ENCODE measurements at regions not wholly inside any gene's neighbourhood (a gene's known extent, or its start where the extent isn't known, plus 50 kb on each side); places are given as distances from the start of the nearest gene placed in this dataset.

DNA sequence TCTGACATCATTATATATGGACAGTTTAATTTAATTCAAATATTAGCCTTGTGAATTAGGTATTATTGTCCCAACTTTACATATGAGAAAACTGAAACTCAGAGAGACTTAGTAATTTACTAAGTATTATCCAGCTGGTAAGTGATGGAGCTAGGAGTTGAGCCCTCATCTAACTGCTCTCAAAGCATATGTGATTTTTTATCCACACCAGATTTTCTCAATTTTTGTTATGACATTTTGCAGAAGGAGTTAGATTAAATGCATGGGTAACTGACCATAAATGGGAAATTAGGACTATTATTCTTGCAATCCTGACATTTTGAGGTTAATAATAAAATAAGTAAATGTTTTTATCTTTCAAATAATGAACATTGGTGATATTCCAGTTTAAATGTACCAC is 778.3 kb upstream of the SORCS1 start:
- Mint-ChIP-seq H3K4me3 (no peak overlapping the region), H3K27me3 (no peaks in the 10 kb centered on the region), H3K27ac (no peak overlapping the region), H3K36me3 (no peaks in the 10 kb centered on the region), H3K9me3 (peaks cover 11% of the 10 kb centered on the region), H3K4me1 (no peaks in the 10 kb centered on the region)

DNA sequence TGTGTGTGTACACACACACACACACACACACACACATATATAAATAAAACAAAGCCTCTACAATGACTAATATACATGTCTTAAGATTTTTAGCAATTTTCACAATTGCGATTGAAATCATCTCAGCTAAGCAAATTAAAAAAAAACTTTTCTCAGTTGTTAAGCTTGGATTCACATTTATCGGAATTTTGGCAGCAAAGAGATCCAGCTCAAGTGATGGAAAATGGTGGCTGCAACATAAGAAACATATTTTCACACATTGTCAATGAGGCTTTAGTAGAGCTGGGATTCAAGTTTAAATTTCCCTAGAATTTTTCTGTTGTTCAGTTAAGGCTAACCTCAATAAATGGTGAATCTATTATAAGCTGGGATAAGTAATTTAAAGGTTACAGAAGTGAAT is 768.6 kb upstream of the SORCS1 start:
- no peak overlapping the region for H3K27ac Mint-ChIP-seq
- no peaks in the 10 kb centered on the region for H3K4me1 Mint-ChIP-seq
- H3K9me3 Mint-ChIP-seq, result peaks cover 14% of the 10 kb centered on the region
- no peak overlapping the region for H3K4me3 Mint-ChIP-seq
- no peaks in the 10 kb centered on the region for H3K27me3 Mint-ChIP-seq
- no peaks in the 10 kb centered on the region for H3K36me3 Mint-ChIP-seq

DNA sequence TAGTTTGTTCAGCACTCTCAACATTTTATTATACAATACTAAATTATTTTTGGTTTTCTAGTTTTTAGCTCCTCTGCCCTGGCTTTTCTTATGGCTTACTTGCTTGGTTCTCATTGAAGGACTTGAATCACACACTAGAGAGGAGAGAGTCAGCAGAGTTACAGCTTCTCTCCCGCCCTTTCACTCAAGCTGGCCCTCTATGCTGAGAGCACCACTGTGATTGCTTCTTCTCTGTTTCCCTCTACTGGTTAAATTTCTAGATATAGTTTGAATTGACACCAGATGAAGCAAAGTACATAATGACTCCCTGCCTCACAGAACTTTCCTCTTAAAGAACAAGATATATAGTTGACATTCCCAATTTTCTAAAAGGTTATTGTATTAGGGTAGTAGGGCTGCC is 767.3 kb upstream of the SORCS1 start:
- no peaks in the 10 kb centered on the region for H3K27me3 Mint-ChIP-seq
- no peaks in the 10 kb centered on the region for H3K4me1 Mint-ChIP-seq
- H3K36me3 Mint-ChIP-seq, result no peaks in the 10 kb centered on the region
- H3K4me3 Mint-ChIP-seq, result no peak overlapping the region
- H3K27ac Mint-ChIP-seq, result no peak overlapping the region
- H3K9me3 Mint-ChIP-seq, result peaks cover 15% of the 10 kb centered on the region

DNA sequence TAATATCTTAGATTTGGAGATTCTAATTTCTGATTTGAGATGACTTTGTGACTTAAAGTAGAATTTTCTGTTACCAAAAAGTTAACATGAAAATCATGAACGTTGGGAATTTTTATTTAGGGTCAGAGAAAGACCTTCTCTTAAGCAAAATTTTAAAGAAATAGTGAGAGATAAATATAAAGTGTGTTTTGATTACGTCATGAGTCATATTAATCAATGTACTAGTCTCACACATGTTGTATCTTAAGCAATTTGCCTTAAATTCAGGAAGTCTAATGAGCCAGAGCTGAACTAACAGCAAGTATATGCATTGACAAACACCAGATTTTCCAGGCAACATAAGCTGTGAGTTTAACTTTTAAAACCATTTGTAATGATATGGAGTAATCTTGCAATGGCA is 765.5 kb upstream of the SORCS1 start:
- Mint-ChIP-seq H3K36me3 (no peaks in the 10 kb centered on the region), H3K27me3 (no peaks in the 10 kb centered on the region), H3K27ac (no peak overlapping the region), H3K4me1 (no peaks in the 10 kb centered on the region), H3K4me3 (no peak overlapping the region), H3K9me3 (peaks cover 15% of the 10 kb centered on the region)

DNA sequence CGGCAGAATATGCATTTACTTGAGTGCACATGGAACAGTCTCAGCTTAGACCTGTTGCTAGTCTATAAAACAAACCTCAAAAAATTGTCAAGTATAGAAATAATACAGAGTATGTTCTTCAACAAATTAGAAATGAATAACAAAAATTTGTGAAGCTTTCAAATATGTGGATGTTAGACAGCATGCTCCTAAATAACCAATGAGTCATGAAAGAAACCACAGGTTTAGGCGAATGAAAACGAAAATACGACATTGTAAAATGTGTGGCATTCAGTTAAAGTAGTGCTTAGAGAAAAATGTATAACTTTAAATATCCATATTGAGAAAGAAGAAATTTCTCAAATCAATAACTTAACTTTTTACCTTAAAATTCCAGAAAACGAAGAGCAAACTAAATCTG is 760.0 kb upstream of the SORCS1 start:
- Mint-ChIP-seq H3K9me3 (peaks cover 15% of the 10 kb centered on the region), H3K27me3 (no peaks in the 10 kb centered on the region), H3K27ac (no peak overlapping the region), H3K4me3 (no peak overlapping the region), H3K36me3 (peaks cover under 1% of the 10 kb centered on the region), H3K4me1 (no peaks in the 10 kb centered on the region)

DNA sequence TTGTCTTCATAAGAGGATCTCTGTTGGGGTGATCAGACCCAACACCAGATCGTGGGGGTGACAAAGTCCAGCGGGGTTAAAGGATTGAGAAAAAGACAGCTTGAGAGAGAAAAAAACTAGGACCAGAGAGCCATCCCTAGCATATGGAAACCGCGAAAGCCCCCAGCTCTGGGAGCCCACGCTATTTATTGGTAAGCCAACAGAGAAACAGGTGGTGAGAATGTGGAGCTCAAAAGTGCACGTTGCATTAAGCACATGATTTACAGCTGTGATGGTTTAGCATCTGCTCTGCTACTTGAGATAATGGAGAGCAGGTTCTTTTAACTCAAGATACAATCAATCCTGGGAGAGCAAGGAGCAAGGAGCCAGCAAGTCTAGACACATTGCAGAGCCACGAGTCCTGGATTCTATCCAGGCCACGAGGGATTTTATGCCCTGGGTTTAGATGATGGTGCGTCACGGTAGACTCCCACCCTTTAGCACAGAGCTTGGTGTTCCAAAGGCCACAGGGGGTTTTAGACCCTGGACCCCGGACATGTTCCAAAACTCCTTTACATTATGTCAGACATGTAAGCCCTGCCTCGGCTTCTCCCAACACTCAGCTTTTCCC is 755.2 kb upstream of the SORCS1 start:
- Mint-ChIP-seq H3K27ac (no peak overlapping the region), H3K4me3 (no peak overlapping the region), H3K27me3 (peaks cover 9% of the 10 kb centered on the region), H3K4me1 (no peaks in the 10 kb centered on the region), H3K36me3 (peaks cover 4% of the 10 kb centered on the region), H3K9me3 (peaks cover 21% of the 10 kb centered on the region)

DNA sequence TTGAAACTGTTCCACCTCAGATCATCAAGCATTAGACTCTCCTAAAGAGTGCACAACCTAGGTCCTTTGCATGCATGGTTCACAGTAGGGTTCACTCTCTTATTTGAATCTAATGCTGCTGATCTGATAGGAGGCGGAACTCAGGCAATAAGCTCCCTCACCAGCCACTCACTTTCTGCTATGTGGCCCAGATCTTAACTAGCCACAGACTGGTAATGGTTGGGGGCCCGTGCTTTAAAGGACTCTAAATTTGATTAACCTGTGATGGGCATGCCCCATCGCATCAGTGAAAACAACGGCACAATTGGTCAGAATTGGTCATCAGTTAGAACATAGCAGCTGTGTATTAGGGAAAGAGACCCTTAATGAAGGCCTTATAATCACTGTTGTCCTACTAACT is 753.7 kb upstream of the SORCS1 start:
- Mint-ChIP-seq H3K27ac (no peak overlapping the region), H3K36me3 (peaks cover 4% of the 10 kb centered on the region), H3K4me3 (no peak overlapping the region), H3K27me3 (peaks cover 13% of the 10 kb centered on the region), H3K4me1 (no peaks in the 10 kb centered on the region), H3K9me3 (peaks cover 21% of the 10 kb centered on the region)

DNA sequence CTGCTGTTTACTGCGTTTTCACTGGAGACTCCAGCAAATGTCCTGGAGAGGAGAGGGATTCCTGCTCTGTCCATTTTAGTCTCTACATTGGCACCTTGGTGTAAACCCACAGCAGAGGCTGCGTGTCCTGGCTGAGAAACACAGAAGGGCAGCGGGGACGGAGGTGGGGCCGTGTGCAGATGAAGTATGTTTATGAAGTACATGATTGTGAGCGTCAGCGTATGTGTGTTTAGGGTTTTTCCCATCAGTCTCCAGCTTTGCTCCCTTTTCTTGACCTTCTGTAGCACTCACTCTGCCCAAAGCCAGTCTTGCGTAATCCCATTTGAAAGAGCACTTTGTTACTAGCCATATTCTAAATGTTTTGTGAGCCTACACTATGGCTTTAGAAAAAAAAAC is 750.7 kb upstream of the SORCS1 start:
- Mint-ChIP-seq H3K27ac (no peak overlapping the region), H3K27me3 (peaks cover 13% of the 10 kb centered on the region), H3K36me3 (peaks cover 4% of the 10 kb centered on the region), H3K4me3 (no peak overlapping the region), H3K4me1 (no peaks in the 10 kb centered on the region), H3K9me3 (peaks cover 15% of the 10 kb centered on the region)

DNA sequence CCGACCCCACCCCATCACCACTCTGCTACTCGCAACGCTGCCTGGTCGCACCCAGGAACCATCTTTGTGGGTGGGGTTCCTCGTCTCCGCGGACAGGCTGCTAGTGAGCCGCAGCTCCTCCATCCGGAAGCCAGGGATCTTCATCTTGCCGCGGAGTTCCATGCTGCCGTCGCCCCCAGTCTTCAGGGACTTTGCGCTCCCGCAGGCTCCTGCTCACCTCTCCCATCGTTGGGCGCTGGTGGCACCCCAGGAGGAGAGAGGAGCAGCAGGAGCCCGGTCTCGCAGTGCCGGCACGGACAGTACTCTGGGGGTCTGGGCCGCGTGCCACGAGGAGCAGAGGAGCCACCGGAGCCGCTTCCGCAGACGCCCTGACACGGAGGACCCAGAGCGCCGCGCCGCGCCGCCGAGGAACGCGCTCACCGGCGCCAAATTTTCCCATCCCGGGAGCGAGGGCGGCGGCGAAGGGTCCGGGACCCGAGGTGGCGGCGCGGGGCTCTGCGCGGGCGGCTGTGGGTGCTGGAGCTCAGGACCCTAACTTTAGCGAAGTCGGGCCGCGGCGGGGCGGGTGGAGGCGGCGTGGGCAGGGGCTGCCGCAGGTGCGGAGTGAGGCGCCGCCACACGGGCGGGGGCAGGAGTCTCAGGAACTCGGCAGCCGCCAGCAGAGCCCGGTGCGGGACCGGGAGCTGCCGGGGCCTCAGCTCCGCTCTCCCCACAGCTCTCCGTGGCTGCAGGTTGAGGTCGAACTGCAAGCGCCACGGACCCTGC is 750.1 kb upstream of the SORCS1 start:
- no peak overlapping the region for H3K4me3 Mint-ChIP-seq

DNA sequence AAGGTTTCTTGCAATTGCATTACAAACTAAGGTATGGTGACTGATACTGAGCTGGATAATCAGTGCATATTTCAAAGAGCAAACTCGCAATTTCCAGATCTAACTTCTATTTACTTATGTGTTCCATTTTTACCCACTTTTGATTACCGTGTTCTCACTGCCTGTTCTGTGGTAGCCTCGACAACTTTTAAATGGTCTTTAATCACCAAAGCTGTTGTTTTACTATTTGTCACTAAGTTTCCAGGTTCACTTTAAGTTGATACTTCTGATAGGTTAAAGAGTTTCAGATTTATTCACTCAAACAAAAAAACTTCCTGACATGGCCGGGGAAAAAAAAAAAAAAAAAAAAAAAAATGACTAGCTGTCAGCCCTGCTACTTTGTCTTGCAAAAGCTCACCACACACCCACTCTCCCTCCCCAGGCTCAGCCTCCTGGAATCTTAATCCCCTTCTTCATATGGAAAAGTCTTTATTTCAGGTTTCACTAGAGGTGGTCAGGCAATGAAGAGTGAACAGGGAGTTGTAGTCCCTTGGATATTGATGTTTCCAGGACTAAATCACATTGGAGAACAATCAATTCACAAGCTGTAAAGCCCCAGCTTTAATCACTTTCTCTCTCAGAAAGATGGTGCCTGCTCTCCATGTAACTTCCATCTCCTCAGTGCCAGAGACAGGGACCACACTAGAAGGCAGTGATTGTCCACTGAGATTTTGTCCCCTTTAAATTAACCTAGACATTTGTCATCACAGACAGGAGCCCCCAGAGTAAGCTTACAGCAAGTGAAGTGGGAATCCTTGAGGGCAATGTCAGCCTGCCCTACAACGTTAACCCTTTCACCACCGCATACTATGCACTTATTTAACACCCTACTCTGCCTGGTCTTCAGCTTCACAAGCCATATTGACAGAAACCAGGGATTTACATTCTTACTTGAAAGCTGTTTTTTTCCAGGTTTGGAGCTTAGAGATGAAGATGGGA is 749.1 kb upstream of the SORCS1 start:
- Mint-ChIP-seq H3K27me3 (peaks cover 13% of the 10 kb centered on the region), H3K4me3 (no peak overlapping the region), H3K9me3 (peaks cover 3% of the 10 kb centered on the region), H3K27ac (no peak overlapping the region), H3K4me1 (no peaks in the 10 kb centered on the region), H3K36me3 (no peaks in the 10 kb centered on the region)

More for the DNA sequence above, 750.1 kb upstream of the SORCS1 start:
- peaks cover 13% of the 10 kb centered on the region for H3K27me3 Mint-ChIP-seq
- H3K4me1 Mint-ChIP-seq, result no peaks in the 10 kb centered on the region
- H3K9me3 Mint-ChIP-seq, result peaks cover 13% of the 10 kb centered on the region
- peaks cover 4% of the 10 kb centered on the region for H3K36me3 Mint-ChIP-seq
- no peak overlapping the region for H3K27ac Mint-ChIP-seq

DNA sequence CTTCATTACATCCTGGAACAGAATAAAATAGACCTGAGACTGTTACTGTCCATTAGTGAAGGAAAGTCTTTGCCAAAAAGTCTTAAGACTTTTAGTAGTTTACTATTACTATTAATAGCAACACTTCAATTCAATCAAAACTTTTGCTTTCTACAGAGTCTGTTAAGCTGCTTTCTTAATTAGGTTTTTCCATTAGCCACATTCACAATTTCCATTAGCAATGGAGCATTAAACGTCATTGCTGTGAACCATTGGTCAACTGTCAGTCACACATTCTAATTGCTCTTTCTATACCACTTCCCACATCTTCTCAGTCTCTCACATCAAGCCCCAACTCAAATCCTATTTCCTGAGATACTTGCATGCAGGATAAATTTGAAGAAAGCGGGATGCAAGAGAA is 736.6 kb upstream of the SORCS1 start:
- no peaks in the 10 kb centered on the region for H3K4me1 Mint-ChIP-seq
- H3K4me3 Mint-ChIP-seq, result no peak overlapping the region
- H3K27ac Mint-ChIP-seq, result no peak overlapping the region
- H3K36me3 Mint-ChIP-seq, result no peaks in the 10 kb centered on the region
- no peaks in the 10 kb centered on the region for H3K27me3 Mint-ChIP-seq
- H3K9me3 Mint-ChIP-seq, result no peaks in the 10 kb centered on the region

DNA sequence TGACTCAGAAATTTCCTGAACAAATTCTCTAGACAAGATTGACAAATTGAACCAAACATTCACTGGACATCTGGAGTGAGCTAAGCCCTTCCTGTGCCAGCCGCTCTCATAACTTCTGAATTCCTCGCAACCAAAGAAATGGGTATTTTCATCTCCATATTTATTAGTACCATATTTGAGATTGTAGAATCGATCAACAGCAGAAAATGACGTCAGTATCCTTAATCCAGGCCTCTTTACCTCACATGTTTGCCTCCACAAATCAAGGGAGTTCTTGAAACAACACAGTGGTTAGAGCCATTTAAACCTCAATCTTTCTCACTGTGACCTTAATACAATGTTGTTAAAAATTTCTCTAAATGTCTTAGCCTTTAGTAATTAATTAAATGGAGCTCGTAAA is 735.6 kb upstream of the SORCS1 start:
- no peaks in the 10 kb centered on the region for H3K4me1 Mint-ChIP-seq
- no peaks in the 10 kb centered on the region for H3K9me3 Mint-ChIP-seq
- H3K4me3 Mint-ChIP-seq, result no peak overlapping the region
- no peaks in the 10 kb centered on the region for H3K27me3 Mint-ChIP-seq
- H3K36me3 Mint-ChIP-seq, result no peaks in the 10 kb centered on the region
- no peak overlapping the region for H3K27ac Mint-ChIP-seq

DNA sequence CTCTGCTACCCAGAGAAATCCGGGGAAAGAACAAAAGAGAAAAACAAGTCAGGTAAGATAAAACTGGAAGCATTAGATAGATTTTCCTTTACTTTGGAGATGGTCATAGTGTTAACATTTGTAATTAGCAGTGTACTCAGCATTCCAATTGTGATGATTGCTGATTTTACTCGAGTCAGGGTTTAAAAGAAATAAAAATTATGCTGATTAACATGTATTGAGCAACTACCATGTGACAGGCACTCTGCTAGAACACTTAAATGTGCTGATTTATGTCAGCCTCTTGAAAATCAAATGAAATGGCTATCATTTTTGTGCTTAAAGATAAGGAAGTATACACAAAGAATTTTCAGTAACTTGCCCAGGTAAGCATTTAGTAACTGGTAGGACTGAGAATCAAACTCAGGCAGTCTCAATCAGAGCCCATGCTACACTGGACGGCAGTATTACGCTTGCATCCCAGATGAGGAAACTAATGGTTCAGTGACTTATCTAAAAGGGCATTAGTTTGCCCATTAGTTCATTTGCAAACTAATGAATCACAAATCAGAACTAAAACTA is 735.1 kb upstream of the SORCS1 start:
- H3K4me1 Mint-ChIP-seq, result no peaks in the 10 kb centered on the region

DNA sequence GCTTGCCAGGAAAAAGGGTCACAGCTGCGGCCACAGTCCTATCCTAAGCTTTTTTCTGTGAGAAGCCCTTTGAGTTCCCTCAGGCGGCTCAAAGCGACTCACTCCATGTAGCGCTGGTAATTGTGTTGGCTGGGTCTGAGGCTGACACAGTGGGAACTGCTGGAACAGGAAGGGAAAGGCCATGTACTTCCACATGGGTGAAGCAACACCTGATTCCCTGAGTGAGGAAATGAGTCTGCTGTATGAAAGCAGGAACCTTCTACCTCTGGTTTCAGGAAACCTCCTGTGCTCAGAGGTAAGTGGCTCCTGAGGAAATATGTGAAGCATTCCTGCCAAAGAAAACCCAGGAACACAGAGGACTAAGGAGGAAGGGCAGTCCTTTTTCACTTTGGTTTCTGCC is 734.6 kb upstream of the SORCS1 start:
- no peaks in the 10 kb centered on the region for H3K9me3 Mint-ChIP-seq
- H3K4me3 Mint-ChIP-seq, result no peak overlapping the region
- H3K36me3 Mint-ChIP-seq, result no peaks in the 10 kb centered on the region
- no peak overlapping the region for H3K27ac Mint-ChIP-seq
- no peaks in the 10 kb centered on the region for H3K4me1 Mint-ChIP-seq
- H3K27me3 Mint-ChIP-seq, result no peaks in the 10 kb centered on the region

More for the DNA sequence above, 735.1 kb upstream of the SORCS1 start:
- no peaks in the 10 kb centered on the region for H3K27me3 Mint-ChIP-seq
- H3K27ac Mint-ChIP-seq, result no peak overlapping the region
- no peaks in the 10 kb centered on the region for H3K9me3 Mint-ChIP-seq
- H3K36me3 Mint-ChIP-seq, result no peaks in the 10 kb centered on the region
- H3K4me3 Mint-ChIP-seq, result no peak overlapping the region

DNA sequence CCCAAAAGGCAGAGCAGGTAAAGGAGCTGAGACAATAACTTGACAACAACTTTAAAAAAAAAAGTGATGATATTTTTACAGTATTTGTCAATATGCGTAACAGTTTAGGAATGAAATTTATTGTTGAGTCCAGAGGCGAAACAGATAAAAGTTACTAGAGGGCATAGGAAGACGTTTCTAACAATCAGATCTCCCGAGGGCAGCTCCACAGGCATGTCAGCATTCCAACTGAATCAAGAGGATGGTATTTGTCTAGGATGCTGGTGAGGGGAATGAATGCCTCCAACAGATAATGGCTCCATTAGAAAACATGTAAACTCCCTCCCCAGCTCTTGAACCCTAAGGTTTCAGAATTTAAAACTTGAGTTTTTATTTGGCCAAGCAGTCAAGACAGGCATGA is 733.9 kb upstream of the SORCS1 start:
- Mint-ChIP-seq H3K36me3 (no peaks in the 10 kb centered on the region), H3K27me3 (no peaks in the 10 kb centered on the region), H3K4me1 (no peaks in the 10 kb centered on the region), H3K27ac (no peak overlapping the region), H3K9me3 (peaks cover 3% of the 10 kb centered on the region), H3K4me3 (no peak overlapping the region)

Data from activated naive CD4-positive, alpha-beta T cell treated with anti-CD3 and anti-CD28 coated beads, Interleukin-2, amount 50 U/mL, for 24 hours (primary cell).